ENCODE measurements at regions not wholly inside any gene's neighbourhood (a gene's known extent, or its start where the extent isn't known, plus 50 kb on each side); places are given as distances from the start of the nearest gene placed in this dataset.

- TF ChIP-seq EZH2phosphoT487 (IDR thresholded peaks at IDR 0.05; ENCODE audit: unreplicated experiment) (no peak), EZH2 (IDR thresholded peaks at IDR 0.05; ENCODE audit: low read depth, unreplicated experiment) (no peak), CTCF (conservative IDR thresholded peaks at IDR 0.05; ENCODE audit: low read depth in 2 of 2) (no peak), REST (IDR thresholded peaks at IDR 0.05; ENCODE audit: unreplicated experiment) (no peak), POLR2AphosphoS5 (IDR thresholded peaks at IDR 0.05; ENCODE audit: low read depth) (no peak)
These were observed 262.5 kb upstream of the PCDH18 start for GRCh38 chr4:137794764-137795254.
